ENCODE measurements at regions not wholly inside any gene's neighbourhood (a gene's known extent, or its start where the extent isn't known, plus 50 kb on each side); places are given as distances from the start of the nearest gene placed in this dataset.

GRCh38 chr1:21344750-21345443 is 54.6 kb upstream of the ECE1 start (continued):
- TF ChIP-seq RAD21 (IDR thresholded peaks at IDR 0.05 in 1 of 2, conservative IDR thresholded peaks at IDR 0.05 in 1 of 2; ENCODE audit: low read depth in 2 of 2, low read length in 2 of 2), result no peak
- TF ChIP-seq BRCA1 (IDR thresholded peaks at IDR 0.05; ENCODE audit: low read depth, low read length), result no peak
- TF ChIP-seq POLR2A (IDR thresholded peaks at IDR 0.05; ENCODE audit: control extremely low read depth in 1 of 2, low read depth in 2 of 2, low read length in 2 of 2), result no peak
- no peak for TF ChIP-seq POU5F1 (IDR thresholded peaks at IDR 0.05; ENCODE audit: low read depth, low read length)
- no peak for TF ChIP-seq ASH2L (IDR thresholded peaks at IDR 0.05; ENCODE audit: low read length)
- TF ChIP-seq RXRA (IDR thresholded peaks at IDR 0.05; ENCODE audit: insufficient read depth, low read depth, low read length), result no peak
- no peak for TF ChIP-seq CBX5 (IDR thresholded peaks at IDR 0.05; ENCODE audit: low read depth, low read length)
- no peak for TF ChIP-seq SP2 (IDR thresholded peaks at IDR 0.05; ENCODE audit: low read length)
- TF ChIP-seq PHF8 (conservative IDR thresholded peaks at IDR 0.05; ENCODE audit: low read depth, low read length), result peak; percentile 49; the same call in 1 of the 2 replicates
- no peak for TF ChIP-seq TBP (IDR thresholded peaks at IDR 0.05; ENCODE audit: low read depth, low read length)
- TF ChIP-seq HDAC6 (IDR thresholded peaks at IDR 0.05; ENCODE audit: low read depth, low read length), result no peak
- no peak for TF ChIP-seq CEBPB (IDR thresholded peaks at IDR 0.05; ENCODE audit: low read depth, low read length)
- TF ChIP-seq SP4 (IDR thresholded peaks at IDR 0.05; ENCODE audit: low read length), result no peak
- no peak for TF ChIP-seq BCL11A (IDR thresholded peaks at IDR 0.05; ENCODE audit: low read depth in 2 of 2, low read length in 2 of 2)
- TF ChIP-seq JUN (IDR thresholded peaks at IDR 0.05; ENCODE audit: low read depth, low read length), result no peak
- no peak for TF ChIP-seq MAX (IDR thresholded peaks at IDR 0.05)
- peak; percentile 63; the same call in 1 of the 2 replicates for TF ChIP-seq RBBP5 (IDR thresholded peaks at IDR 0.05; ENCODE audit: borderline replicate concordance, low read depth, low read length)
- TF ChIP-seq NRF1 (IDR thresholded peaks at IDR 0.05; ENCODE audit: low read depth, low read length), result no peak
- no peak for TF ChIP-seq KDM5A (IDR thresholded peaks at IDR 0.05; ENCODE audit: low read length)
- no peak for TF ChIP-seq ATF3 (IDR thresholded peaks at IDR 0.05; ENCODE audit: insufficient read depth, low read depth, low read length)
- no peak for TF ChIP-seq MAFK (IDR thresholded peaks at IDR 0.05; ENCODE audit: low read depth, low read length)
- no peak for TF ChIP-seq ZNF274 (IDR thresholded peaks at IDR 0.05; ENCODE audit: borderline replicate concordance, extremely low read depth, low read length)
- TF ChIP-seq SRF (IDR thresholded peaks at IDR 0.05; ENCODE audit: low read depth, low read length), result no peak
- TF ChIP-seq BACH1 (IDR thresholded peaks at IDR 0.05; ENCODE audit: low read length), result no peak
- TF ChIP-seq TAF7 (optimal IDR thresholded peaks at IDR 0.05; ENCODE audit: borderline replicate concordance, low read depth, low read length), result no peak

Measured in H1 (cell line).